SK-N-SH treated with all-trans-retinoic acid at 6 μM for 48 hours (cell line): ENCODE measurements at regions not wholly inside any gene's neighbourhood (a gene's known extent, or its start where the extent isn't known, plus 50 kb on each side); places are given as distances from the start of the nearest gene placed in this dataset.
"Not testable (repeated sequence)": the region's sequence is repeated elsewhere in the genome, so short reads cannot be mapped to it uniquely, and the experiment has no call there.

ENCODE experiments used
- ATAC-seq: fragments of 200-7000 bp; cut with Tn5 transposase; 3 replicates; pipeline ENCODE4 v1.9.1; 2020; ENCODE audit warnings: mild to moderate bottlenecking, moderate library complexity
- ARNTL ChIP-seq: fragments of 450-650 bp; formaldehyde crosslinking; IDR thresholded peaks from 2 replicates; pipeline ENCODE4 v1.5.0; 2020; ENCODE audit warnings: low read depth, mild to moderate bottlenecking, moderate library complexity, borderline replicate concordance
- BACH2 ChIP-seq: fragments of 250-450 bp; sonication (Bioruptor Pico); IDR thresholded peaks from 2 replicates; pipeline ENCODE4 v1.9.0; 2021; ENCODE audit warnings: mild to moderate bottlenecking, borderline replicate concordance
- CREB5 ChIP-seq: fragments of 250-450 bp; sonication (Bioruptor Pico); IDR thresholded peaks from 2 replicates; pipeline ENCODE4 v1.5.1; 2020; ENCODE audit warnings: low read depth, mild to moderate bottlenecking, moderate library complexity
- ESRRG ChIP-seq: fragments of 250-450 bp; sonication (Bioruptor Pico); IDR thresholded peaks from 2 replicates; pipeline ENCODE4 v1.6.1; 2021; ENCODE audit warnings: mild to moderate bottlenecking
- GLIS3 ChIP-seq: fragments of 250-450 bp; sonication (Bioruptor Pico); IDR thresholded peaks from 2 replicates; pipeline ENCODE4 v1.5.0; 2020; ENCODE audit warnings: mild to moderate bottlenecking, moderate library complexity
- ISL1 ChIP-seq: fragments of 250-450 bp; sonication (Bioruptor Pico); IDR thresholded peaks from 2 replicates; pipeline ENCODE4 v2.1.2; 2022; ENCODE audit warnings: mild to moderate bottlenecking, moderate library complexity
- OSR1 ChIP-seq: fragments of 250-450 bp; sonication (Bioruptor Pico); IDR thresholded peaks from 2 replicates; pipeline ENCODE4 v1.8.0; 2022; ENCODE audit warnings: moderate library complexity, mild to moderate bottlenecking, inconsistent platforms
- PPARA ChIP-seq: fragments of 250-450 bp; sonication (Bioruptor Pico); IDR thresholded peaks from 2 replicates; pipeline ENCODE4 v1.5.0; 2020; ENCODE audit warnings: mild to moderate bottlenecking, borderline replicate concordance
- RARB ChIP-seq: fragments of 250-450 bp; sonication (Bioruptor Pico); IDR thresholded peaks from 2 replicates; pipeline ENCODE4 v1.8.0; 2021; ENCODE audit warnings: mild to moderate bottlenecking, moderate library complexity
- SNAI2 ChIP-seq: fragments of 250-450 bp; sonication (Bioruptor Pico); IDR thresholded peaks from 2 replicates; pipeline ENCODE4 v1.5.0; 2020; ENCODE audit warnings: mild to moderate bottlenecking, moderate library complexity
- TCF4 ChIP-seq: fragments of 250-450 bp; sonication (Bioruptor Pico); IDR thresholded peaks from 2 replicates; pipeline ENCODE4 v1.8.0; 2021; ENCODE audit warnings: mild to moderate bottlenecking, moderate library complexity, borderline replicate concordance
- TOX ChIP-seq: fragments of 250-450 bp; sonication (Bioruptor Pico); IDR thresholded peaks from 2 replicates; pipeline ENCODE4 v1.8.0; 2021; ENCODE audit warnings: mild to moderate bottlenecking, moderate library complexity, borderline replicate concordance
- TSHZ2 ChIP-seq: fragments of 250-450 bp; sonication (Bioruptor Pico); IDR thresholded peaks from 2 replicates; pipeline ENCODE4 v1.5.0; 2020; ENCODE audit warnings: mild to moderate bottlenecking, moderate library complexity
- ZFP3 ChIP-seq: fragments of 250-450 bp; sonication (Bioruptor Pico); IDR thresholded peaks from 2 replicates; pipeline ENCODE4 v1.5.0; 2020; ENCODE audit warnings: mild to moderate bottlenecking, moderate library complexity
- ZFP30 ChIP-seq: fragments of 450-650 bp; formaldehyde crosslinking; IDR thresholded peaks from 2 replicates; pipeline ENCODE4 v1.5.0; 2022; ENCODE audit warnings: mild to moderate bottlenecking, moderate library complexity
- ZNF565 ChIP-seq: fragments of 450-650 bp; formaldehyde crosslinking; conservative IDR thresholded peaks from 2 replicates; pipeline ENCODE4 v1.5.0; 2020; ENCODE audit warnings: low read depth, mild to moderate bottlenecking, moderate library complexity
- ZNF70 ChIP-seq: fragments of 450-650 bp; formaldehyde crosslinking; IDR thresholded peaks from 2 replicates; pipeline ENCODE4 v1.5.0; 2020; ENCODE audit warnings: mild to moderate bottlenecking, moderate library complexity
- ZNF8 ChIP-seq: fragments of 450-650 bp; formaldehyde crosslinking; IDR thresholded peaks from 2 replicates; pipeline ENCODE4 v1.5.0; 2020; ENCODE audit warnings: mild to moderate bottlenecking, moderate library complexity
- TF ChIP-seq, protein P1 (sequence below): fragments of 250-450 bp; sonication (Bioruptor Pico); IDR thresholded peaks from 2 replicates; pipeline ENCODE4 v1.8.0; 2021; ENCODE audit warnings: low read depth, mild to moderate bottlenecking, moderate library complexity, borderline replicate concordance
- TF ChIP-seq, protein P2 (sequence below): fragments of 250-450 bp; sonication (Bioruptor Pico); IDR thresholded peaks from 2 replicates; pipeline ENCODE4 v1.8.0; 2020; ENCODE audit warnings: mild to moderate bottlenecking, moderate library complexity, borderline replicate concordance
- TF ChIP-seq, protein P3 (sequence below): fragments of 250-450 bp; sonication (Bioruptor Pico); IDR thresholded peaks from 2 replicates; pipeline ENCODE4 v1.5.1; 2021; ENCODE audit warnings: mild to moderate bottlenecking, moderate library complexity

DNA sequence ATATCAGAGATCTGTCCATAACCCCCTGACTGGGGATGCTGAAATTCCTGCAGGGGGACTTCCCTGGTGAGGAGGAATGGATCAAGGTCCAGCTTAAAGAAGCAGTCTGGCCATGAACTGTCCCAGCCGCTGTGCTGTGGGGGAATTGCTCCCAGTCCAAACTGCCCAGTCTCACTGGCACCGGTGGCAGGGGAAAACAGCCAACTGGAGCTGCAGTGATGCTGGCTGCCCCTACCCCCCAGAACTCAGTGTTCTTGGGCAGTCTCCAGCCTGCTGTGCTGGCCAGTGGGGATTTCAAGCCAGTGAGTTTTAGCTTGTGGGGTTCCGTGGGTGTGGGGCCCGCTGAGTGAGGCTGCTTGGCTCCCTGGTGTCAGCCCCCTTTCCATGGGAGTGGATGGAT lies 306.5 kb upstream of the RPS23 start:
- TF ChIP-seq OSR1 (no peak), SNAI2 (no peak), TCF4 (no peak), ESRRG (no peak), ZNF8 (CRISPR knock-in tag) (no peak), ARNTL (CRISPR knock-in tag) (no peak)
- TF ChIP-seq, protein P1, sequence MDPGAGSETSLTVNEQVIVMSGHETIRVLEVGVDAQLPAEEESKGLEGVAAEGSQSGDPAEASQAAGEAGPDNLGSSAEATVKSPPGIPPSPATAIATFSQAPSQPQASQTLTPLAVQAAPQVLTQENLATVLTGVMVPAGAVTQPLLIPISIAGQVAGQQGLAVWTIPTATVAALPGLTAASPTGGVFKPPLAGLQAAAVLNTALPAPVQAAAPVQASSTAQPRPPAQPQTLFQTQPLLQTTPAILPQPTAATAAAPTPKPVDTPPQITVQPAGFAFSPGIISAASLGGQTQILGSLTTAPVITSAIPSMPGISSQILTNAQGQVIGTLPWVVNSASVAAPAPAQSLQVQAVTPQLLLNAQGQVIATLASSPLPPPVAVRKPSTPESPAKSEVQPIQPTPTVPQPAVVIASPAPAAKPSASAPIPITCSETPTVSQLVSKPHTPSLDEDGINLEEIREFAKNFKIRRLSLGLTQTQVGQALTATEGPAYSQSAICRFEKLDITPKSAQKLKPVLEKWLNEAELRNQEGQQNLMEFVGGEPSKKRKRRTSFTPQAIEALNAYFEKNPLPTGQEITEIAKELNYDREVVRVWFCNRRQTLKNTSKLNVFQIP = no peak
- TF ChIP-seq, protein P2, sequence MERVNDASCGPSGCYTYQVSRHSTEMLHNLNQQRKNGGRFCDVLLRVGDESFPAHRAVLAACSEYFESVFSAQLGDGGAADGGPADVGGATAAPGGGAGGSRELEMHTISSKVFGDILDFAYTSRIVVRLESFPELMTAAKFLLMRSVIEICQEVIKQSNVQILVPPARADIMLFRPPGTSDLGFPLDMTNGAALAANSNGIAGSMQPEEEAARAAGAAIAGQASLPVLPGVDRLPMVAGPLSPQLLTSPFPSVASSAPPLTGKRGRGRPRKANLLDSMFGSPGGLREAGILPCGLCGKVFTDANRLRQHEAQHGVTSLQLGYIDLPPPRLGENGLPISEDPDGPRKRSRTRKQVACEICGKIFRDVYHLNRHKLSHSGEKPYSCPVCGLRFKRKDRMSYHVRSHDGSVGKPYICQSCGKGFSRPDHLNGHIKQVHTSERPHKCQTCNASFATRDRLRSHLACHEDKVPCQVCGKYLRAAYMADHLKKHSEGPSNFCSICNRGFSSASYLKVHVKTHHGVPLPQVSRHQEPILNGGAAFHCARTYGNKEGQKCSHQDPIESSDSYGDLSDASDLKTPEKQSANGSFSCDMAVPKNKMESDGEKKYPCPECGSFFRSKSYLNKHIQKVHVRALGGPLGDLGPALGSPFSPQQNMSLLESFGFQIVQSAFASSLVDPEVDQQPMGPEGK (CRISPR knock-in tag) = no peak
- ATAC-seq = no peak

- not testable (repeated sequence) for ATAC-seq
Measured at GRCh38 chr5:82583331-82583730, 305.2 kb upstream of the RPS23 start.

DNA sequence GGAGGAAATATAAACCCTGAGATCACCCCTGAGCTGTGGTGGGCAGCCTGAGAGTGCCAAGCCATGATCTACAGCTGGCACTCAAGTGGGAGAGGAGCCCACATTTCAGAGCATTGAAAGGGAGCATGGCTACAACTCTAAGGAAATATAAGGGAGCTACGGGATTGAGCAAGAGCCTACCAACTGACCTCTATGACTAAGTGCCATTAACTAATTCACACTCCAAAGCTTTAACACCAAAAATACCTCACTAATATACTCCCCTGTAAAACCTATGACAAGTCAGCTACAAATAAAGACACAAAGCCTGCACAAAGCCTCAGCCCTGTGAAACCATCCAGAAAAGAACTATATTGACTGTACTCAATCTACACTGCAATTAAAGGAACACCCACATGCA lies 286.8 kb upstream of the RPS23 start:
- TF ChIP-seq TOX (CRISPR knock-in tag) (no peak), RARB (CRISPR knock-in tag) (no peak), ZNF8 (CRISPR knock-in tag) (no peak), ZNF70 (no peak), ESRRG (no peak), ZFP30 (CRISPR knock-in tag) (no peak), BACH2 (CRISPR knock-in tag) (no peak), GLIS3 (CRISPR knock-in tag) (no peak), TSHZ2 (CRISPR knock-in tag) (no peak), OSR1 (no peak), ZFP3 (CRISPR knock-in tag) (no peak), SNAI2 (no peak), PPARA (CRISPR knock-in tag) (no peak), CREB5 (CRISPR knock-in tag) (no peak), ZNF565 (CRISPR knock-in tag) (no peak), ISL1 (no peak)
- TF ChIP-seq, protein P3, sequence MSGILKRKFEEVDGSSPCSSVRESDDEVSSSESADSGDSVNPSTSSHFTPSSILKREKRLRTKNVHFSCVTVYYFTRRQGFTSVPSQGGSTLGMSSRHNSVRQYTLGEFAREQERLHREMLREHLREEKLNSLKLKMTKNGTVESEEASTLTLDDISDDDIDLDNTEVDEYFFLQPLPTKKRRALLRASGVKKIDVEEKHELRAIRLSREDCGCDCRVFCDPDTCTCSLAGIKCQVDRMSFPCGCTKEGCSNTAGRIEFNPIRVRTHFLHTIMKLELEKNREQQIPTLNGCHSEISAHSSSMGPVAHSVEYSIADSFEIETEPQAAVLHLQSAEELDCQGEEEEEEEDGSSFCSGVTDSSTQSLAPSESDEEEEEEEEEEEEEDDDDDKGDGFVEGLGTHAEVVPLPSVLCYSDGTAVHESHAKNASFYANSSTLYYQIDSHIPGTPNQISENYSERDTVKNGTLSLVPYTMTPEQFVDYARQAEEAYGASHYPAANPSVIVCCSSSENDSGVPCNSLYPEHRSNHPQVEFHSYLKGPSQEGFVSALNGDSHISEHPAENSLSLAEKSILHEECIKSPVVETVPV (CRISPR knock-in tag) = no peak
- TF ChIP-seq, protein P2 (CRISPR knock-in tag) = no peak
- no peak for ATAC-seq
